ENCODE measurements at regions not wholly inside any gene's neighbourhood (a gene's known extent, or its start where the extent isn't known, plus 50 kb on each side); places are given as distances from the start of the nearest gene placed in this dataset.

DNA sequence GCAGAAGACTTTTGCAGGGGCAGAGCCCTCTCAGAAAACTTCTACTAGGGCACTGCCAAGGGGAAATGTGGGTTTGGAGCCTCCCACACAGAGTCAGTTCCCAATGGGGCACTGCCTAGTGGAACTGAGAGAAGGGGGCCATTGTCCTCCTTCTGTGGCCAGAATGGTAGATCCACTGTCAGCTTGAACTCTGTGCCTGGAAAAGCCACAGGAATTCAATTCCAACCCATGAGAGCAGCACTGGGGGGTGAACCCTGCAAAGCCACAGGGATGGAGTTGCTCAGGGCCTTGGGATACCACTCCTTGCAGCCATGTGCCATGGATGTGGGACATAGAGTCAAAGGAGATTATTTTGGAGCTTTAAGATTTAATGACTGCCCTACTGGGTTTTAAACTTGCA lies 262.2 kb upstream of the SEMA3C start:
- no peaks in the 10 kb centered on the region for H3K27me3 Mint-ChIP-seq (ENCODE audit: low read depth, poor library complexity)
- no peaks in the 10 kb centered on the region for H3K4me1 Mint-ChIP-seq
- TF ChIP-seq, protein P1, sequence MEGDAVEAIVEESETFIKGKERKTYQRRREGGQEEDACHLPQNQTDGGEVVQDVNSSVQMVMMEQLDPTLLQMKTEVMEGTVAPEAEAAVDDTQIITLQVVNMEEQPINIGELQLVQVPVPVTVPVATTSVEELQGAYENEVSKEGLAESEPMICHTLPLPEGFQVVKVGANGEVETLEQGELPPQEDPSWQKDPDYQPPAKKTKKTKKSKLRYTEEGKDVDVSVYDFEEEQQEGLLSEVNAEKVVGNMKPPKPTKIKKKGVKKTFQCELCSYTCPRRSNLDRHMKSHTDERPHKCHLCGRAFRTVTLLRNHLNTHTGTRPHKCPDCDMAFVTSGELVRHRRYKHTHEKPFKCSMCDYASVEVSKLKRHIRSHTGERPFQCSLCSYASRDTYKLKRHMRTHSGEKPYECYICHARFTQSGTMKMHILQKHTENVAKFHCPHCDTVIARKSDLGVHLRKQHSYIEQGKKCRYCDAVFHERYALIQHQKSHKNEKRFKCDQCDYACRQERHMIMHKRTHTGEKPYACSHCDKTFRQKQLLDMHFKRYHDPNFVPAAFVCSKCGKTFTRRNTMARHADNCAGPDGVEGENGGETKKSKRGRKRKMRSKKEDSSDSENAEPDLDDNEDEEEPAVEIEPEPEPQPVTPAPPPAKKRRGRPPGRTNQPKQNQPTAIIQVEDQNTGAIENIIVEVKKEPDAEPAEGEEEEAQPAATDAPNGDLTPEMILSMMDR (IDR thresholded peaks at IDR 0.05) = no peak
- no peak for DNase-seq
- no peaks in the 10 kb centered on the region for H3K36me3 Mint-ChIP-seq (ENCODE audit: low read depth)
- H3K9me3 Mint-ChIP-seq = peaks cover 31% of the 10 kb centered on the region
- H3K4me3 Mint-ChIP-seq = no peak overlapping the region
- no peak overlapping the region for H3K27ac Mint-ChIP-seq

DNA sequence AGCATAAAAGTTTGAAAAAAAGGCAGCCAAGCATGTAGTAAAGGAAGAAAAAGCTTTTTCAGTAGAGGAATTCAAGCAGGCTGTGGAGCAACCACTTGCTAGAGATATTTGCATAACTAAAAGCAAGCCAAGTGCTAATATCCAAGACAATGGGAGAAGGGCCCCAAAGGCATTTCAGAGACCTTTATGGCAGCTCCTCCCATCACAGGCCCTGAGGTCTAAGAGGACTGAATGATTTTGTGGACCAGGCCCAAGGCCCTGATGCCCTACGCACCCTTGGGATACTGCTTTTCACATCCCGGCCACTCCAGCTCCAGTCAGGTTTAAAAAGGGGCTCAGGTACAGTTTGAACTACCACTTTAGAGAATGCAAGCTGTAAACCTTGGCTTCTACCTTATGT lies 261.7 kb upstream of the SEMA3C start:
- Mint-ChIP-seq H3K36me3 (ENCODE audit: low read depth) (no peaks in the 10 kb centered on the region), H3K4me1 (peaks cover 4% of the 10 kb centered on the region), H3K27ac (no peak overlapping the region), H3K4me3 (no peak overlapping the region), H3K9me3 (peaks cover 31% of the 10 kb centered on the region), H3K27me3 (ENCODE audit: low read depth, poor library complexity) (no peaks in the 10 kb centered on the region)
- TF ChIP-seq, protein P1 (IDR thresholded peaks at IDR 0.05) = no peak
- no peak for DNase-seq

GRCh38 chr7:81175275-81175940 lies 256.6 kb upstream of the SEMA3C start:
- DNase-seq = no peak
- H3K27me3 Mint-ChIP-seq (ENCODE audit: low read depth, poor library complexity) = no peaks in the 10 kb centered on the region
- H3K4me1 Mint-ChIP-seq = peaks cover 21% of the 10 kb centered on the region
- no peak overlapping the region for H3K4me3 Mint-ChIP-seq
- TF ChIP-seq, protein P1 (IDR thresholded peaks at IDR 0.05) = no peak
- H3K36me3 Mint-ChIP-seq (ENCODE audit: low read depth) = no peaks in the 10 kb centered on the region
- H3K9me3 Mint-ChIP-seq = peaks cover 27% of the 10 kb centered on the region
- peak overlapping the region; percentile 85 for H3K27ac Mint-ChIP-seq

GRCh38 chr7:81173766-81174281 lies 255.0 kb upstream of the SEMA3C start:
- peaks cover 20% of the 10 kb centered on the region for H3K9me3 Mint-ChIP-seq
- peaks cover 21% of the 10 kb centered on the region for H3K4me1 Mint-ChIP-seq
- no peak overlapping the region for H3K4me3 Mint-ChIP-seq
- DNase-seq = no peak
- TF ChIP-seq, protein P1 (IDR thresholded peaks at IDR 0.05) = no peak
- H3K36me3 Mint-ChIP-seq (ENCODE audit: low read depth) = no peaks in the 10 kb centered on the region
- peak overlapping the region; percentile 61 for H3K27ac Mint-ChIP-seq
- H3K27me3 Mint-ChIP-seq (ENCODE audit: low read depth, poor library complexity) = no peaks in the 10 kb centered on the region

DNA sequence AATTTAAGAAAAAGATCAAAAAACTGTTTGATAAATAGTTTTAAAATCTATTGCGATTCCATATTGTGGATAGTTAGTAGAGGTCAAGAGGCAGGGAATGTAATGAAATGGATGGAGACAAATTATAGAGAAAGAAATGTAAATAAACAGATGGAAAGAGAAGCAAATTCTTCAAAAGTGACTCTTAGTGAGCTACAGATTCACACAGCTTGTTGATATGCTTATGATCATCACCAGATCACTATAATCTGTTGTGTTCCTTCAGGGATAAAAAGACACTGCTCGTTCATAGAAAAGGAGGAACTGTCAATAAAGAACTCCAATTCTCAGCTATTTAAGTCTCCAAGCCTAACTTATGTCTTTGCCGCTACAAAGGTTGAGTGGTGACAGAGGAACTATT lies 251.4 kb upstream of the SEMA3C start:
- no peak for DNase-seq
- TF ChIP-seq, protein P1 (IDR thresholded peaks at IDR 0.05) = no peak
- H3K36me3 Mint-ChIP-seq (ENCODE audit: low read depth) = no peaks in the 10 kb centered on the region
- H3K27me3 Mint-ChIP-seq (ENCODE audit: low read depth, poor library complexity) = no peaks in the 10 kb centered on the region
- H3K9me3 Mint-ChIP-seq = peaks cover 3% of the 10 kb centered on the region
- H3K4me1 Mint-ChIP-seq = peaks cover 14% of the 10 kb centered on the region
- H3K27ac Mint-ChIP-seq = no peak overlapping the region
- H3K4me3 Mint-ChIP-seq = no peak overlapping the region

- H3K36me3 Mint-ChIP-seq (ENCODE audit: low read depth) = no peaks in the 10 kb centered on the region
- DNase-seq = no peak
- TF ChIP-seq, protein P1 (IDR thresholded peaks at IDR 0.05) = no peak
- H3K9me3 Mint-ChIP-seq = peaks cover 3% of the 10 kb centered on the region
- no peaks in the 10 kb centered on the region for H3K27me3 Mint-ChIP-seq (ENCODE audit: low read depth, poor library complexity)
- no peak overlapping the region for H3K4me3 Mint-ChIP-seq
- H3K4me1 Mint-ChIP-seq = peaks cover 4% of the 10 kb centered on the region
- H3K27ac Mint-ChIP-seq = no peak overlapping the region
Measured at GRCh38 chr7:81167934-81168333, 249.1 kb upstream of the SEMA3C start.

All from nephron progenitor cell (in vitro differentiated cells).